ENCODE measurements at regions not wholly inside any gene's neighbourhood (a gene's known extent, or its start where the extent isn't known, plus 50 kb on each side); places are given as distances from the start of the nearest gene placed in this dataset.

- TF ChIP-seq CEBPB (IDR thresholded peaks at IDR 0.05; ENCODE audit: low read depth) (no peak), CTCF (IDR thresholded peaks at IDR 0.05 in 2 of 3, conservative IDR thresholded peaks at IDR 0.05 in 1 of 3; ENCODE audit: borderline replicate concordance in 1 of 3, insufficient read depth in 1 of 3, low read depth in 2 of 3, low read length in 2 of 3) (no peak), SIN3A (IDR thresholded peaks at IDR 0.05; ENCODE audit: low read depth) (no peak), ZNF274 (IDR thresholded peaks at IDR 0.05; ENCODE audit: low read depth, low read length) (no peak), POLR2AphosphoS5 (IDR thresholded peaks at IDR 0.05; ENCODE audit: low read depth, low read length) (no peak), EZH2phosphoT487 (IDR thresholded peaks at IDR 0.05; ENCODE audit: borderline replicate concordance) (no peak), EZH2 (IDR thresholded peaks at IDR 0.05) (no peak), ELF1 (IDR thresholded peaks at IDR 0.05; ENCODE audit: borderline replicate concordance, low read depth) (no peak), POLR2A (IDR thresholded peaks at IDR 0.05; ENCODE audit: borderline replicate concordance, extremely low read depth, insufficient read depth, insufficient read length) (no peak), TCF7L2 (IDR thresholded peaks at IDR 0.05; ENCODE audit: borderline replicate concordance, extremely low read depth, insufficient read depth, insufficient read length) (no peak), ZFX (IDR thresholded peaks at IDR 0.05) (no peak), SRF (IDR thresholded peaks at IDR 0.05; ENCODE audit: low read depth) (no peak)
- TF ChIP-seq, protein P1, sequence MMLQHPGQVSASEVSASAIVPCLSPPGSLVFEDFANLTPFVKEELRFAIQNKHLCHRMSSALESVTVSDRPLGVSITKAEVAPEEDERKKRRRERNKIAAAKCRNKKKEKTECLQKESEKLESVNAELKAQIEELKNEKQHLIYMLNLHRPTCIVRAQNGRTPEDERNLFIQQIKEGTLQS (IDR thresholded peaks at IDR 0.05): no peak
- TF ChIP-seq, protein P2, sequence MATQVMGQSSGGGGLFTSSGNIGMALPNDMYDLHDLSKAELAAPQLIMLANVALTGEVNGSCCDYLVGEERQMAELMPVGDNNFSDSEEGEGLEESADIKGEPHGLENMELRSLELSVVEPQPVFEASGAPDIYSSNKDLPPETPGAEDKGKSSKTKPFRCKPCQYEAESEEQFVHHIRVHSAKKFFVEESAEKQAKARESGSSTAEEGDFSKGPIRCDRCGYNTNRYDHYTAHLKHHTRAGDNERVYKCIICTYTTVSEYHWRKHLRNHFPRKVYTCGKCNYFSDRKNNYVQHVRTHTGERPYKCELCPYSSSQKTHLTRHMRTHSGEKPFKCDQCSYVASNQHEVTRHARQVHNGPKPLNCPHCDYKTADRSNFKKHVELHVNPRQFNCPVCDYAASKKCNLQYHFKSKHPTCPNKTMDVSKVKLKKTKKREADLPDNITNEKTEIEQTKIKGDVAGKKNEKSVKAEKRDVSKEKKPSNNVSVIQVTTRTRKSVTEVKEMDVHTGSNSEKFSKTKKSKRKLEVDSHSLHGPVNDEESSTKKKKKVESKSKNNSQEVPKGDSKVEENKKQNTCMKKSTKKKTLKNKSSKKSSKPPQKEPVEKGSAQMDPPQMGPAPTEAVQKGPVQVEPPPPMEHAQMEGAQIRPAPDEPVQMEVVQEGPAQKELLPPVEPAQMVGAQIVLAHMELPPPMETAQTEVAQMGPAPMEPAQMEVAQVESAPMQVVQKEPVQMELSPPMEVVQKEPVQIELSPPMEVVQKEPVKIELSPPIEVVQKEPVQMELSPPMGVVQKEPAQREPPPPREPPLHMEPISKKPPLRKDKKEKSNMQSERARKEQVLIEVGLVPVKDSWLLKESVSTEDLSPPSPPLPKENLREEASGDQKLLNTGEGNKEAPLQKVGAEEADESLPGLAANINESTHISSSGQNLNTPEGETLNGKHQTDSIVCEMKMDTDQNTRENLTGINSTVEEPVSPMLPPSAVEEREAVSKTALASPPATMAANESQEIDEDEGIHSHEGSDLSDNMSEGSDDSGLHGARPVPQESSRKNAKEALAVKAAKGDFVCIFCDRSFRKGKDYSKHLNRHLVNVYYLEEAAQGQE (IDR thresholded peaks at IDR 0.05; ENCODE audit: low read depth): no peak
Observed at GRCh38 chr4:65021149-65021548, 611.9 kb upstream of the TECRL start.

Data from HCT116 (cell line).